HL-60 (cell line): ENCODE measurements at regions not wholly inside any gene's neighbourhood (a gene's known extent, or its start where the extent isn't known, plus 50 kb on each side); places are given as distances from the start of the nearest gene placed in this dataset.

ENCODE experiments used
- CTCF ChIP-seq: IDR thresholded peaks from one replicate; pipeline ENCODE4 v1.5.1; 2011; ENCODE audit warnings: low read length, control low read depth, inconsistent platforms; ENCODE audit not compliant: insufficient read depth
- GABPA ChIP-seq: IDR thresholded peaks from 2 replicates; pipeline ENCODE4 v1.6.1; 2012; ENCODE audit warnings: low read depth
- POLR2AphosphoS5 ChIP-seq: IDR thresholded peaks from 2 replicates; pipeline ENCODE4 v1.6.1; 2012; ENCODE audit warnings: low read depth
- REST ChIP-seq: IDR thresholded peaks from 2 replicates; pipeline ENCODE4 v1.6.1; 2012; ENCODE audit warnings: low read depth; ENCODE audit not compliant: insufficient replicate concordance
- SPI1 ChIP-seq: IDR thresholded peaks from 2 replicates; pipeline ENCODE4 v1.6.1; 2012; ENCODE audit warnings: low read depth, mild to moderate bottlenecking, borderline replicate concordance

- TF ChIP-seq CTCF, result no peak
- TF ChIP-seq SPI1, result no peak
- no peak for TF ChIP-seq POLR2AphosphoS5
- no peak for TF ChIP-seq GABPA
- no peak for TF ChIP-seq REST
Observed at GRCh38 chr18:25866331-25866730, 224.1 kb downstream of the SS18 start.
